IMR-90 (cell line): ENCODE measurements at regions not wholly inside any gene's neighbourhood (a gene's known extent, or its start where the extent isn't known, plus 50 kb on each side); places are given as distances from the start of the nearest gene placed in this dataset.

Experiments
- ATAC-seq: fragments of 200-7000 bp; cut with Tn5 transposase; 2 replicates; pipeline ENCODE4 v1.9.1; 2020; ENCODE audit warnings: low read depth, mild to moderate bottlenecking, moderate library complexity
- BruUV-seq: library from RNA; stranded (reverse); fragments of 400-500 nt; replicated peaks from 2 replicates; lab custom pipeline; 2021; lab: Mats Ljungman, UMichigan
- CTCF ChIA-PET: fragments of 300-600 bp; formaldehyde crosslinking; extraction: SDS; loops from one replicate; lab custom pipeline; 2021; ENCODE audit warnings: antibody characterized with exemption; lab: Yijun Ruan, JAX
- POLR2A ChIA-PET: fragments of 300-600 bp; sonication (Branson Sonifier 250); formaldehyde crosslinking; loops from one replicate; lab custom pipeline; 2022; ENCODE audit warnings: antibody characterized with exemption; ENCODE audit not compliant: unreplicated experiment; lab: Charles Lee
- DNase-seq: peaks from one replicate; pipeline ENCODE4 v3.0.0; 2013
- H2AFZ ChIP-seq: replicated peaks from 2 replicates; pipeline ENCODE3; 2013; ENCODE audit warnings: low read length, mild to moderate bottlenecking; ENCODE audit not compliant: poor library complexity
- H2AK5ac ChIP-seq: 2 replicates; pipeline ENCODE4 v1.6.1; 2013; ENCODE audit warnings: low read depth, low read length, inconsistent platforms
- H2AK9ac ChIP-seq: replicated peaks from 2 replicates; pipeline ENCODE3; 2013; ENCODE audit warnings: mild to moderate bottlenecking, low read depth, low read length, moderate library complexity; ENCODE audit not compliant: poor library complexity
- H2BK120ac ChIP-seq: 2 replicates; pipeline ENCODE4 v1.6.1; 2013; ENCODE audit warnings: low read depth, low read length, inconsistent platforms
- H2BK15ac ChIP-seq: 3 replicates; pipeline ENCODE4 v1.6.1; 2013; ENCODE audit warnings: low read depth, low read length, inconsistent platforms
- H2BK20ac ChIP-seq: 2 replicates; pipeline ENCODE4 v1.6.1; 2013; ENCODE audit warnings: low read depth, mild to moderate bottlenecking, inconsistent platforms, low read length, moderate library complexity
- H2BK5ac ChIP-seq: 2 replicates; pipeline ENCODE4 v1.6.1; 2013; ENCODE audit warnings: mild to moderate bottlenecking, low read depth, low read length, inconsistent platforms; ENCODE audit not compliant: poor library complexity, severe bottlenecking
- H3K14ac ChIP-seq: replicated peaks from 2 replicates; pipeline ENCODE4 v1.6.1; 2013; ENCODE audit warnings: low read depth, low read length, inconsistent platforms
- H3K18ac ChIP-seq: 2 replicates; pipeline ENCODE4 v1.6.1; 2013; ENCODE audit warnings: low read depth, low read length, control low read depth
- H3K23ac ChIP-seq: 2 replicates; pipeline ENCODE4 v1.6.1; 2013; ENCODE audit warnings: low read depth, low read length, inconsistent platforms
- H3K27ac ChIP-seq: 2 replicates; pipeline ENCODE4 v1.5.1; 2013; ENCODE audit warnings: mild to moderate bottlenecking, control low read depth, low read length; ENCODE audit not compliant: insufficient read depth
- H3K27me3 ChIP-seq: 2 replicates; pipeline ENCODE4 v1.6.1; 2013; ENCODE audit warnings: low read length; ENCODE audit not compliant: control insufficient read depth, insufficient read depth
- H3K36me3 ChIP-seq: 2 replicates; pipeline ENCODE4 v1.6.1; 2013; ENCODE audit warnings: low read length, mixed read lengths; ENCODE audit not compliant: control insufficient read depth, insufficient read depth
- H3K4ac ChIP-seq: 2 replicates; pipeline ENCODE4 v1.6.1; 2013; ENCODE audit warnings: low read depth, low read length, inconsistent platforms
- H3K4me1 ChIP-seq: 2 replicates; pipeline ENCODE4 v1.6.1; 2013; ENCODE audit warnings: low read length, mixed read lengths; ENCODE audit not compliant: control insufficient read depth, insufficient read depth
- H3K4me2 ChIP-seq: 2 replicates; pipeline ENCODE4 v1.6.1; 2013; ENCODE audit warnings: low read depth, mild to moderate bottlenecking, control low read depth, low read length, moderate library complexity
- H3K4me3 ChIP-seq: 2 replicates; pipeline ENCODE4 v1.5.1; 2013; ENCODE audit warnings: low read depth, mild to moderate bottlenecking, control low read depth, low read length, moderate library complexity; ENCODE audit not compliant: insufficient read depth
- H3K56ac ChIP-seq: 2 replicates; pipeline ENCODE4 v1.6.1; 2013; ENCODE audit warnings: low read length, inconsistent platforms; ENCODE audit not compliant: insufficient read depth; ENCODE audit errors: extremely low read depth
- H3K79me1 ChIP-seq, 2 experiments: 2 replicates each; pipeline ENCODE4 v1.6.1; 2013; ENCODE audit warnings: low read length in 2 of 2, inconsistent platforms in 1 of 2, low read depth in 1 of 2
- H3K9ac ChIP-seq: 2 replicates; pipeline ENCODE4 v1.6.1; 2013; ENCODE audit warnings: low read depth, low read length, control low read depth
- H3K9me1 ChIP-seq: 2 replicates; pipeline ENCODE4 v1.6.1; 2013; ENCODE audit warnings: low read length, inconsistent platforms; ENCODE audit not compliant: insufficient read depth
- H3K9me3 ChIP-seq: 2 replicates; pipeline ENCODE4 v1.6.1; 2013; ENCODE audit warnings: low read length; ENCODE audit not compliant: control insufficient read depth, insufficient read depth
- H4K20me1 ChIP-seq: 2 replicates; pipeline ENCODE4 v1.6.1; 2013; ENCODE audit warnings: low read length, inconsistent platforms; ENCODE audit not compliant: insufficient read depth
- H4K5ac ChIP-seq: 2 replicates; pipeline ENCODE4 v1.6.1; 2013; ENCODE audit warnings: mild to moderate bottlenecking, low read depth, low read length, control low read depth
- H4K8ac ChIP-seq, 2 experiments: 2 replicates each; pipeline ENCODE4 v1.6.1; 2013; ENCODE audit warnings: low read depth in 2 of 2, low read length in 2 of 2, control low read depth in 1 of 2, inconsistent platforms in 1 of 2
- H4K91ac ChIP-seq: 2 replicates; pipeline ENCODE4 v1.6.1; 2013; ENCODE audit warnings: low read depth, low read length, inconsistent platforms; ENCODE audit not compliant: insufficient read depth
- BHLHE40 ChIP-seq: fragments of 150-350 bp; IDR thresholded peaks from 2 replicates; pipeline ENCODE4 v1.6.1; 2016; ENCODE audit warnings: mild to moderate bottlenecking, low read depth, low read length
- ELK1 ChIP-seq: fragments of 150-350 bp; IDR thresholded peaks from 2 replicates; pipeline ENCODE4 v1.6.1; 2016; ENCODE audit warnings: low read depth, mild to moderate bottlenecking, low read length, moderate library complexity, borderline replicate concordance
- RAD21 ChIP-seq: IDR thresholded peaks from 2 replicates; pipeline ENCODE4 v1.6.1; 2012; ENCODE audit warnings: low read length, improper control_type of control experiment
- RCOR1 ChIP-seq: IDR thresholded peaks from 2 replicates; pipeline ENCODE4 v1.6.1; 2012; ENCODE audit warnings: mild to moderate bottlenecking, low read length, improper control_type of control experiment; ENCODE audit not compliant: insufficient replicate concordance
- RFX5 ChIP-seq: IDR thresholded peaks from 2 replicates; pipeline ENCODE4 v1.8.0; 2012; ENCODE audit warnings: low read depth, mild to moderate bottlenecking, low read length, moderate library complexity
- WGBS, 2 experiments: methylation state at CpG; one replicate each; pipeline versions ENCODE4 v1.1.5 to v1.1.7; 2013; ENCODE audit warnings: missing lambda C conversion rate in 2 of 2; ENCODE audit not compliant: insufficient read length in 1 of 2; ENCODE audit errors: extremely low coverage in 2 of 2; 5-methylcytosine and 5-hydroxymethylcytosine counted together
- dilution Hi-C: fragments of 300-500 bp; cut with HindIII; formaldehyde crosslinking; loops from one replicate; pipeline ENCODE4 v1.14.3; 2018; ENCODE audit warnings: low sequenced_read_pairs; ENCODE audit not compliant: unreplicated experiment
- in situ Hi-C: fragments of 300-500 bp; cut with MboI; formaldehyde crosslinking; loops from 3 replicates; pipeline ENCODE4 v1.14.3; 2019; ENCODE audit warnings: low sequenced_read_pairs, inconsistent platforms, mixed read lengths
- intact Hi-C: fragments of 100-400 bp; cut with micrococcal nuclease; formaldehyde crosslinking; loops from 2 replicates; pipeline ENCODE4 v1.10.0; 2022
- TF ChIP-seq, protein P1 (sequence below): conservative IDR thresholded peaks from 2 replicates; pipeline ENCODE4 v1.5.1; 2012; ENCODE audit warnings: mild to moderate bottlenecking, low read depth, low read length, improper control_type of control experiment

GRCh38 chr1:176271572-176271971 lies 64.5 kb upstream of the COP1 start:
- no peak overlapping the region for H4K5ac ChIP-seq
- H3K14ac ChIP-seq, result no peak overlapping the region
- no peak overlapping the region for H2AFZ ChIP-seq
- no peak overlapping the region for H3K56ac ChIP-seq
- H3K79me1 ChIP-seq, result no peaks in the 10 kb centered on the region
- H4K8ac ChIP-seq, result no peak overlapping the region
- DNase-seq (no peak), ATAC-seq (no peak)
- in situ Hi-C loops (no loop called here), dilution Hi-C loops (no loop called here), intact Hi-C loops (no loop called here)
- no peak overlapping the region for H2BK20ac ChIP-seq
- no peak overlapping the region for H2AK9ac ChIP-seq
- H2BK15ac ChIP-seq, result no peak overlapping the region
- H3K9me1 ChIP-seq, result no peaks in the 10 kb centered on the region
- no peak overlapping the region for H3K23ac ChIP-seq
- H3K18ac ChIP-seq, result no peak overlapping the region
- H3K36me3 ChIP-seq, result no peaks in the 10 kb centered on the region
- H4K91ac ChIP-seq, result no peak overlapping the region
- H3K27me3 ChIP-seq, result no peaks in the 10 kb centered on the region
- ChIA-PET POLR2A (no interaction called here), CTCF (no interaction called here)
- H2BK5ac ChIP-seq, result no peak overlapping the region
- no peaks in the 10 kb centered on the region for H3K9me3 ChIP-seq
- H4K20me1 ChIP-seq, result no peaks in the 10 kb centered on the region
- H2AK5ac ChIP-seq, result no peak overlapping the region
- no peaks in the 10 kb centered on the region for H3K4me1 ChIP-seq
- WGBS, 2 experiments, result no CpG with 5 or more reads among the region's 1 CpG
- H3K4ac ChIP-seq, result no peak overlapping the region
- H3K4me3 ChIP-seq, result no peak overlapping the region
- no peak overlapping the region for H2BK120ac ChIP-seq
- no peak overlapping the region for H3K4me2 ChIP-seq
- H3K27ac ChIP-seq, result no peak overlapping the region
- BruUV-seq, result no TSS peak
- TF ChIP-seq RFX5 (no peak), RAD21 (no peak), BHLHE40 (no peak), RCOR1 (no peak), ELK1 (no peak)
- TF ChIP-seq, protein P1, sequence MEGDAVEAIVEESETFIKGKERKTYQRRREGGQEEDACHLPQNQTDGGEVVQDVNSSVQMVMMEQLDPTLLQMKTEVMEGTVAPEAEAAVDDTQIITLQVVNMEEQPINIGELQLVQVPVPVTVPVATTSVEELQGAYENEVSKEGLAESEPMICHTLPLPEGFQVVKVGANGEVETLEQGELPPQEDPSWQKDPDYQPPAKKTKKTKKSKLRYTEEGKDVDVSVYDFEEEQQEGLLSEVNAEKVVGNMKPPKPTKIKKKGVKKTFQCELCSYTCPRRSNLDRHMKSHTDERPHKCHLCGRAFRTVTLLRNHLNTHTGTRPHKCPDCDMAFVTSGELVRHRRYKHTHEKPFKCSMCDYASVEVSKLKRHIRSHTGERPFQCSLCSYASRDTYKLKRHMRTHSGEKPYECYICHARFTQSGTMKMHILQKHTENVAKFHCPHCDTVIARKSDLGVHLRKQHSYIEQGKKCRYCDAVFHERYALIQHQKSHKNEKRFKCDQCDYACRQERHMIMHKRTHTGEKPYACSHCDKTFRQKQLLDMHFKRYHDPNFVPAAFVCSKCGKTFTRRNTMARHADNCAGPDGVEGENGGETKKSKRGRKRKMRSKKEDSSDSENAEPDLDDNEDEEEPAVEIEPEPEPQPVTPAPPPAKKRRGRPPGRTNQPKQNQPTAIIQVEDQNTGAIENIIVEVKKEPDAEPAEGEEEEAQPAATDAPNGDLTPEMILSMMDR, result no peak
- no peak overlapping the region for H3K9ac ChIP-seq
